CD1c-positive myeloid dendritic cell (primary cell): ENCODE measurements at regions not wholly inside any gene's neighbourhood (a gene's known extent, or its start where the extent isn't known, plus 50 kb on each side); places are given as distances from the start of the nearest gene placed in this dataset.
"Not testable (repeated sequence)": the region's sequence is repeated elsewhere in the genome, so short reads cannot be mapped to it uniquely, and the experiment has no call there.

Experiments used
- DNase-seq: peaks from one replicate; pipeline ENCODE4 v3.0.0-alpha.2; 2016; ENCODE audit errors: extremely low spot score

GRCh38 chr10:52539463-52539862 lies 225.4 kb downstream of the DKK1 start:
- no peak for DNase-seq

DNA sequence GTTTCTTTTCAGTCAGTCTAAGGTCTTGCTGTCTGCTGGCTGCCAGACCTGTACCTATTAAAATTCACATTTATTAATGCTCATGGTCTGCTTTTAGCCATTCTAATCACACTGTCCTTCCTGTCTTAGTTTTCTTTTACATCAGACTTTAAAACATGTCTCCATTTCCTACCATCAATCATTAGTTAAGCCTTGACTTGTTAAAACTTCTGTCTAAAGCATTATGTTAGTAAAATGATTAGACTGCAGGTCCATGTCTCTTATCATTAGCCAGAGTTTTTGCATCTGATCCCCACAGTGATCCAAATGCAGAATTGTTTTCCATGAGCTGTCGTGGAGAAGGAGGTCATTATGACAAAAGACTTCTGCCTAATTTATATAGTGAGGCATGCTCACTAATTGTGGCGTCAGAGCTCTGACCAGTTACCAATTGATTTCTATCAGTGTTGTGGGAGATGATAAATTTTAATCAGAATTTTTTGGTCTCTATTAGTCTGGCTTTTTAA lies 226.5 kb downstream of the DKK1 start:
- no peak for DNase-seq

- no peak for DNase-seq
Observed at GRCh38 chr10:52541006-52541473, 227.0 kb downstream of the DKK1 start.

- DNase-seq = no peak
Observed at GRCh38 chr10:52542906-52543305, 228.8 kb downstream of the DKK1 start.

GRCh38 chr10:52551046-52551445 lies 221.5 kb downstream of the MBL2 start:
- no peak for DNase-seq

DNA sequence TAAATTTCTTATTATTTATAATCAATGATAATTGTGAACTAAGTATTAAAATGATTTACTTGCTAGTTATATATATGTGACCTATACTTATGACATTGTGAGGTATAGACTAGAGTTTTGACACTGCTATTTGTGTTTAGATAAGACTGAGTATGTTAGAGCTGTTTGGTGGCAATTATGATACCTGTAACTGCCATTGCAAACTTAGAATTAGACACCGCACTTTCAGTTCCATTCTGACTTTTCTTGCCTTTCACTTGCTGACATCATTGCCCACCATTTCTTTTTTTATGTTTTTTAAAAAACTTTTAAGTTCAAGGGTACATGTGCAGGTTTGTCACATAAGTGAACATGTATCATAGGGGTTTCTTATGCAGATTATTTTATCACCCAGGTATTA lies 214.5 kb downstream of the MBL2 start:
- no peak for DNase-seq

DNA sequence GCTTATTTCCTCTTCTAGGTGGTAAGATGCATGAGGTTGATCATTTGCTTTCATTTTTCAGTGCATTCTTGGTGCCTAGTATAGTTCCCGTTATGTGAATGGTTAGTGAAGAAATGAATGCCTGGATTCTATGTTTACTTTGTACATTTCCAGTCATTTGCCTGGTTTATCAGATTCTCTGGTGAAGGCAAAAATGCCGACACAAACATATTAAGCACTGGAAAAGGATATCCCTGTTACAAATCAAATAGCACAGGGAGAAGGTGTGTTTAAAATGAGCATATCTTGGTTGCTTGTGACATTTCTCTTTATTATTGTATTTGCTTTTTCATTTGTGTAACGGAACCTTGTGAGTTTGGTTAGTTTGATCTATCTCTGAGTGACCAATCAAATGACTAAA lies 211.3 kb downstream of the MBL2 start:
- DNase-seq = no peak

DNA sequence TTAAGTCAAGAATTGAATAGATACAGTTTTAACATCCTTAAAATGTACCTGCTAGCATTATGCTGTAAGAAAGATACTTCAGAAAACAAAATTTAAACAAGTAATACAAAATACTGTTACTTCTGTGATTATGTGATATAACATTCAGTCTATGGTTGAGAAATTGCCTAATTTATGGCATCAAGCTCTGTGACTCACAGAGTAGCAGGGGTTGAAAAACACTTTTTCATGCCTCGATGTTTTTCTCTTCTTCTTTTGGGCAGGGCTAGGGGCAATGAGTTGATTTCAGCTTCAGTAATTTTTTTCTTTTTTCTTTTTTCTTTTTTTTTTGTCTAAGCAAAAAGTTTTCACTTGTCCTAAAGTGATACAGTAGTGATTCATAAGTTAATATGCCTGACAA lies 209.2 kb downstream of the MBL2 start:
- DNase-seq = no peak

- no peak for DNase-seq
Observed at GRCh38 chr10:52566471-52567246, 205.9 kb downstream of the MBL2 start.

GRCh38 chr10:52567247-52567580 lies 205.4 kb downstream of the MBL2 start:
- no peak for DNase-seq

- no peak for DNase-seq
Observed at GRCh38 chr10:52568309-52568708, 204.3 kb downstream of the MBL2 start.

GRCh38 chr10:52570490-52570889 lies 202.1 kb downstream of the MBL2 start:
- DNase-seq = no peak

GRCh38 chr10:52571018-52571417 lies 201.6 kb downstream of the MBL2 start:
- DNase-seq = no peak

GRCh38 chr10:52571516-52572182 lies 200.9 kb downstream of the MBL2 start:
- DNase-seq = no peak

- no peak for DNase-seq
Observed at GRCh38 chr10:52573347-52573746, 199.2 kb downstream of the MBL2 start.

DNA sequence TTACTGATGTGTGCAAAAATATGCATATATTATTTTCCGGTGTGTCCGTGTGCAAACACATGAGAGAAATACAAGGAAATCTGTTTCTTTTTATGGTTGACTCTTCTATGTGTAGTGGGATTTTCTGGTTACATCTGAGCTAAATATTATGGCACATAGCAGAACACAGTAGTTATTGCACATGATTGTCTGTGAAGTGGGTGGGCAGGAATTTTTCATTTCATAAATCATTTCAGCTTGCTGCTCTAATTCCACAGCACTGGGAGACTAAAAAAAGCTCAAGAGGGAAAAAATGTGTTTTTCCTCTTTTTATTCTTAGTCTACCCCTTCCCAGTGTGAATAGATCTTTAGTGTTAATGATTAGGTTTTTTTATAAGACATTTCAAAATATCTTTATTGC lies 197.9 kb downstream of the MBL2 start:
- DNase-seq = no peak

GRCh38 chr10:52577047-52577446 lies 195.5 kb downstream of the MBL2 start:
- DNase-seq = no peak

DNA sequence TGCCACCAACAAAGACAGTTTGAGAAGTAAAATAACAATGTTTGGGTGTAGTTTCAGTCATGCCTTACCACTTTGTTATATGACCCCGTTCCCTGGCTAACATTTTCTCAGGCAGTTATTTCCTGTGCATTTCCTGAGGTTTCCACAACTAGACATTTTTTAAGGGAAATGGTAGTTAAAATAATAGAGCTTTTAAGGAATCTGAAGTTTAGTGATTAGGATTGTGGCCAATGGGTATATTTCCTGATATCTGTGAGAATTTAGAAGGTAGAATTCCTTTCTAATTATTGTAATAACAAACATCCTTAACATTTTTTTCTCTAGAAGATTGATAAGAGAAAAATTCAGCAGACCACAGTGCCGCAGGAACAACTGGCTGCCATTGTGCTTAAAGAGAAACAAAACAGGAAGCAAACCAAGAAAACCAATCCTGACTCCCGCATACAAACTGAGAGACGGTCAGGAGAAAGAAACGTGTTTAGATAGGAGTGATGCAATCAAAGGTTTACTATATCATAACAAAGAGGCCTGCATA lies 193.6 kb downstream of the MBL2 start:
- no peak for DNase-seq

- DNase-seq = not testable (repeated sequence)
Observed at GRCh38 chr10:52581636-52582035, 190.9 kb downstream of the MBL2 start.

DNA sequence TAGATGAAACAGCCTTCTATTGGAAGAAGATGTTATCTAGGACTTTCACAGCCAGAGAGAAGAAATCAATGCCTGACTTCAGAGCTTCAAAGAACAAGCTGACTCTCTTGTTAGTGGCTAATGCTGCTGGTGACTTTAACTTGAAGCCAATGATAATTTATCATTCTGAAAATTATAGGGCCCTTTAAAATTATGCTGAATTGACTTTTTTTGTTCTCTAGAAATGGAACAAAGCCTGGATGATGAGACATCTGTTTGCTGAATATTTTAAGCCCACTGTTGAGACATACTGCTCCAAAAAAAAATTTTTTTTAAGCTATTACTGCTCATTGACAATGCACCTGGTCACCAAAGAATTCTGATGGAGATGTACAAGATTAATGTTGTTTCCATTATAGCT lies 189.2 kb downstream of the MBL2 start:
- DNase-seq = no peak

DNA sequence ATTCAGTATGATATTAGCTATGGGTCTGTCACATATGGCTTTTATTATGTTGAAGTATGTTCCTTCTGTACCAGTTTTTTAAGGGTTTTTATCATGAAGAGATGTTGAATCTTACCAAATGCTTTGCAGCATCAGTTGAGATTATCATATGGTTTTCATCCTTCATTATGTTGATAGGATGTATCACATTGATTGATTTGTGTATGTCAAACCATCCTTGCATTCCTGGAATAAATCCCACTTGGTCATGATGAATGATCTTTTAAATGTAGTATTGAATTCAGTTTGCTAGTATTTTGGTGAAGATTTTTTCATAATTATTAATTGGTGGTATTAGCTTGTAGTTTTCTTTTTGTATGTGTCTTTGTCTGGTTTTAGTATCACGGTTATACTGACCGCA lies 185.9 kb downstream of the MBL2 start:
- DNase-seq = no peak

- DNase-seq = peak; percentile 21
Observed at GRCh38 chr10:52597189-52597863, 175.3 kb downstream of the MBL2 start.
